ENCODE measurements at regions not wholly inside any gene's neighbourhood (a gene's known extent, or its start where the extent isn't known, plus 50 kb on each side); places are given as distances from the start of the nearest gene placed in this dataset.

DNA sequence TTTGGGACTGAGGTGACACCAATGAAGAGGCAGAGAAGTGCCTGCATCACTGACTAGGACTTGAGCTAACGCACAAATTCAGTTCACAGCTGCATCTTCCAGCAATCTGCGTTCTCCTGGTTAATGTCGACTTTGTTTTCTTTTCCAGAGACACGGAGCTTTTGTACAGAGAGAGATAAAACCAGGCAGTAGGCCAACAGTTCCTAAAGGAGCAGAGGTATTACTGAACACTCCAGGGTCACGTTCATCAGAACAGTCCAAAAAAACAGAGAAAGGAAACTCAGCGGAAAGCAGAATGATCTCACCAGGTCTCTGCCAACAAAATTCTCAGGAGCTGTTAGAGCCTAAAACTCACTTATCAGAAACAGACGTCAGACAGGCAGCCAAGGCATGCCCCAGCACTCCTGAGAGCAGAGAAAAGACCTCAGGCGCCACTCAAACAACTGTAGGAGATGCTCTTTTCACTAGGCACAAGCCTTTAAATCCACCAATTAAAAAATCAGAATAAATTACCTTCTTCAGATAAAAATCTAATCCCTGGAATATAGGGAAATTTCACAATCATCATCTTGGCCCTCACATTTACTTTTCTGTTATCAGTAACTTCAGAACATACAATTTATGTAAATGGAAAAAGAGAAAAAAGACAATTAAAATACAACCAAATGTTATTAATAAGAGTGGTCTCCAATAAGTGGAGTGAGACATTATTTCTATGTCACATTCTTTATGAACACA is 95.9 kb upstream of the SPTBN1 start:
- TF ChIP-seq RAD21 (IDR thresholded peaks at IDR 0.05; ENCODE audit: low read depth) = no peak
- TF ChIP-seq TCF12 (IDR thresholded peaks at IDR 0.05; ENCODE audit: low read depth) = no peak
- no peak for TF ChIP-seq TEAD4 (IDR thresholded peaks at IDR 0.05)

GRCh38 chr2:54364409-54364808 is 91.7 kb upstream of the SPTBN1 start:
- TF ChIP-seq FOXM1 (IDR thresholded peaks at IDR 0.05; ENCODE audit: borderline replicate concordance, low read depth) = no peak
- TF ChIP-seq REST (IDR thresholded peaks at IDR 0.05; ENCODE audit: low read depth) = no peak

DNA sequence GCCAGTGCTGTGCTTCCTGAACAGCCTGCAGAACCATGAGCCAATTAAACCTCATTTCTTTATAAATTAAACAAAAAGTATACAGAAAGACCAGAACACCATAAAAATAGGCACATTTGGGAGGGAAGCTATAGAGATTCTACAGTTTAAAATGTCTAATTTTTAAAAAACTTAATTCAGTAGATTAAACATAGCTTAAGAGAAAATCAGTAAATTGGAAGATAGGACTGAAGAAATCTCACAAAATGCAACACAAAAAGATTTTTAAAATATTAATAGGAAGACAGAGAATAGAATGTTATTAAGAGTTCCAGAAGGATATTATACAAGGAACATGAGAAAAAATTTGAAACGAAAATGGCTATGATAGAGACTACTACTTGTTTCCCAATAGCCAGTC is 90.5 kb upstream of the SPTBN1 start:
- no peak for TF ChIP-seq NFIC (IDR thresholded peaks at IDR 0.05)
- TF ChIP-seq, protein P1, sequence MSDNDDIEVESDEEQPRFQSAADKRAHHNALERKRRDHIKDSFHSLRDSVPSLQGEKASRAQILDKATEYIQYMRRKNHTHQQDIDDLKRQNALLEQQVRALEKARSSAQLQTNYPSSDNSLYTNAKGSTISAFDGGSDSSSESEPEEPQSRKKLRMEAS (IDR thresholded peaks at IDR 0.05) = no peak

GRCh38 chr2:54366487-54367280 is 89.4 kb upstream of the SPTBN1 start:
- TF ChIP-seq USF1 (IDR thresholded peaks at IDR 0.05) (no peak), TEAD4 (IDR thresholded peaks at IDR 0.05) (no peak), ZBTB7A (IDR thresholded peaks at IDR 0.05; ENCODE audit: low read depth) (no peak), TAF1 (IDR thresholded peaks at IDR 0.05; ENCODE audit: low read depth) (no peak), REST (IDR thresholded peaks at IDR 0.05; ENCODE audit: low read depth) (no peak), CEBPB (IDR thresholded peaks at IDR 0.05) (no peak), EGR1 (IDR thresholded peaks at IDR 0.05) (no peak), YY1 (IDR thresholded peaks at IDR 0.05; ENCODE audit: low read depth) (no peak), NFIC (IDR thresholded peaks at IDR 0.05) (no peak), CREB1 (IDR thresholded peaks at IDR 0.05; ENCODE audit: low read depth) (no peak), FOXM1 (IDR thresholded peaks at IDR 0.05; ENCODE audit: borderline replicate concordance, low read depth) (no peak), EP300 (IDR thresholded peaks at IDR 0.05; ENCODE audit: borderline replicate concordance) (no peak), TCF12 (IDR thresholded peaks at IDR 0.05; ENCODE audit: low read depth) (no peak)
- TF ChIP-seq, protein P1 (IDR thresholded peaks at IDR 0.05) = no peak

DNA sequence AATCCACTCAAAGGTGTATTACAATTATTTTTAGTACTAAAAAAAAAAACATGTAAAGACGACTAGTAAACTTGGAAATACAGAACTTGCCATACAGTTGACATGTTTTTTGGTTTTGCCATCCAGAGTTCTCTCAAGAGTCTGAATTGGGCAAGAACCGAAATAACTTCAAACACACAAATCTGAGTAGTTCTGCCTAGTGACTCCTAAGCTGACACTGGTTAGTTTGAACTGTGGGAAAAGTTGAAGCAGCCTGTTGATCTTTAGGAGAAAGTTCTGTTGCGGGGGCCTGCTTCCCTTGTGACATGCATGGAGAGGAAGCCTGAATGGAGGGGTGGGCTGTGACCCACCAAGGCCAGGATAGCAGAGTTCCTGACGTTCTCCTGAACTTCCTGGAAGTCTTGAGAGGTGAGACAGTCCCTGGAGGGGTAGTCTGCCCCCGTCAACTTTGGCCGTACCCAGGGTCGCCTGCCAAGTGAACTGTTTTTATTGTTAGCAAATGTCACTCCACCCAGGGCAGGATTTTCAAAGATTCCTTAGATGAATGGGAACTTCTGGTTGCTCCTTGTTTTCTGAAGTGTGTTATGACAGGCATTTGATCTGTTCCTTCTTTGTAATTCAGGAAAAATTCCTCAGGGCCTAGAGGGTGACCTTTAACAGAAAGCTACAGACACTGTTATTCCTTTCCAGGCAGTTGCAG is 85.6 kb upstream of the SPTBN1 start:
- no peak for TF ChIP-seq USF1 (IDR thresholded peaks at IDR 0.05)
- no peak for TF ChIP-seq TEAD4 (IDR thresholded peaks at IDR 0.05)
- TF ChIP-seq, protein P1 (IDR thresholded peaks at IDR 0.05) = no peak
- TF ChIP-seq NFIC (IDR thresholded peaks at IDR 0.05) = no peak
- no peak for TF ChIP-seq YY1 (IDR thresholded peaks at IDR 0.05; ENCODE audit: low read depth)
- TF ChIP-seq TCF12 (IDR thresholded peaks at IDR 0.05; ENCODE audit: low read depth) = no peak
- no peak for TF ChIP-seq TAF1 (IDR thresholded peaks at IDR 0.05; ENCODE audit: low read depth)
- TF ChIP-seq CEBPB (IDR thresholded peaks at IDR 0.05) = no peak
- no peak for TF ChIP-seq RAD21 (IDR thresholded peaks at IDR 0.05; ENCODE audit: low read depth)
- TF ChIP-seq CREB1 (IDR thresholded peaks at IDR 0.05; ENCODE audit: low read depth) = no peak
- TF ChIP-seq FOXM1 (IDR thresholded peaks at IDR 0.05; ENCODE audit: borderline replicate concordance, low read depth) = no peak
- no peak for TF ChIP-seq EGR1 (IDR thresholded peaks at IDR 0.05)

Data from Ishikawa (cell line).